Nephron progenitor cell (in vitro differentiated cells): ENCODE measurements at regions not wholly inside any gene's neighbourhood (a gene's known extent, or its start where the extent isn't known, plus 50 kb on each side); places are given as distances from the start of the nearest gene placed in this dataset.

Source experiments
- DNase-seq: peaks from one replicate; pipeline ENCODE4 v3.0.0; 2021
- H3K27ac Mint-ChIP-seq: 2 replicates; pipeline ENCODE4 v1.8.0; 2021; ENCODE audit warnings: mild to moderate bottlenecking, moderate library complexity, mixed read lengths
- H3K27me3 Mint-ChIP-seq: 2 replicates; pipeline ENCODE4 v1.8.0; 2021; ENCODE audit warnings: mild to moderate bottlenecking, low read depth, mixed read lengths; ENCODE audit not compliant: poor library complexity
- H3K36me3 Mint-ChIP-seq: 2 replicates; pipeline ENCODE4 v1.8.0; 2021; ENCODE audit warnings: low read depth, mixed read lengths
- H3K4me1 Mint-ChIP-seq: 2 replicates; pipeline ENCODE4 v1.8.0; 2021; ENCODE audit warnings: mixed read lengths
- H3K4me3 Mint-ChIP-seq: 2 replicates; pipeline ENCODE4 v1.8.0; 2021; ENCODE audit warnings: mild to moderate bottlenecking, moderate library complexity, mixed read lengths
- H3K9me3 Mint-ChIP-seq: 2 replicates; pipeline ENCODE4 v1.8.0; 2021; ENCODE audit warnings: mild to moderate bottlenecking, moderate library complexity, mixed read lengths
- CTCF ChIP-seq: fragments of 200-600 bp; sonication (generic); IDR thresholded peaks from 2 replicates; pipeline ENCODE4 v1.5.0; 2021; ENCODE audit warnings: antibody characterized with exemption

GRCh38 chr10:78566284-78567111 is 502.3 kb upstream of the ZMIZ1 start:
- peaks cover 37% of the 10 kb centered on the region for H3K27me3 Mint-ChIP-seq
- peak overlapping the region; percentile 73 for H3K27ac Mint-ChIP-seq
- DNase-seq = no peak
- TF ChIP-seq CTCF = no peak
- H3K4me3 Mint-ChIP-seq = no peak overlapping the region
- no peaks in the 10 kb centered on the region for H3K36me3 Mint-ChIP-seq
- H3K4me1 Mint-ChIP-seq = peaks cover 56% of the 10 kb centered on the region
- H3K9me3 Mint-ChIP-seq = peaks cover 4% of the 10 kb centered on the region

GRCh38 chr10:78567680-78568455 is 500.9 kb upstream of the ZMIZ1 start:
- Mint-ChIP-seq H3K4me3 (peak overlapping the region; percentile 13), H3K9me3 (peaks cover 4% of the 10 kb centered on the region), H3K36me3 (no peaks in the 10 kb centered on the region), H3K27ac (peak overlapping the region; percentile 8), H3K27me3 (peaks cover 27% of the 10 kb centered on the region), H3K4me1 (peaks cover 67% of the 10 kb centered on the region)
- no peak for DNase-seq
- TF ChIP-seq CTCF = no peak

- peaks cover 70% of the 10 kb centered on the region for H3K4me1 Mint-ChIP-seq
- H3K27ac Mint-ChIP-seq = no peak overlapping the region
- peaks cover 4% of the 10 kb centered on the region for H3K9me3 Mint-ChIP-seq
- DNase-seq = no peak
- no peaks in the 10 kb centered on the region for H3K36me3 Mint-ChIP-seq
- H3K27me3 Mint-ChIP-seq = peaks cover 28% of the 10 kb centered on the region
- no peak overlapping the region for H3K4me3 Mint-ChIP-seq
- TF ChIP-seq CTCF = no peak
These were observed 500.1 kb upstream of the ZMIZ1 start for GRCh38 chr10:78568620-78569019.

GRCh38 chr10:78570633-78571235 is 498.0 kb upstream of the ZMIZ1 start:
- H3K27ac Mint-ChIP-seq = peak overlapping the region; percentile 36
- no peak for DNase-seq
- no peaks in the 10 kb centered on the region for H3K36me3 Mint-ChIP-seq
- H3K9me3 Mint-ChIP-seq = peaks cover 4% of the 10 kb centered on the region
- H3K4me3 Mint-ChIP-seq = peak overlapping the region; percentile 31
- peaks cover 90% of the 10 kb centered on the region for H3K4me1 Mint-ChIP-seq
- no peak for TF ChIP-seq CTCF
- peaks cover 23% of the 10 kb centered on the region for H3K27me3 Mint-ChIP-seq

GRCh38 chr10:78571286-78571685 is 497.5 kb upstream of the ZMIZ1 start:
- no peak for TF ChIP-seq CTCF
- Mint-ChIP-seq H3K27me3 (peaks cover 23% of the 10 kb centered on the region), H3K27ac (peak overlapping the region; percentile 40), H3K4me3 (no peak overlapping the region), H3K9me3 (peaks cover 4% of the 10 kb centered on the region), H3K36me3 (no peaks in the 10 kb centered on the region), H3K4me1 (peaks cover 92% of the 10 kb centered on the region)
- DNase-seq = no peak
